CD14-positive monocyte (primary cell): ENCODE measurements at regions not wholly inside any gene's neighbourhood (a gene's known extent, or its start where the extent isn't known, plus 50 kb on each side); places are given as distances from the start of the nearest gene placed in this dataset.

Source experiments
- DNase-seq, 3 donors: peaks; one replicate each; pipeline ENCODE4 v3.0.0-alpha.2; 2011 to 2022
- H2AFZ ChIP-seq: 2 replicates; pipeline ENCODE4 v1.6.0; 2012; ENCODE audit warnings: mild to moderate bottlenecking, low read depth, low read length, inconsistent platforms; ENCODE audit not compliant: insufficient read depth, poor library complexity, severe bottlenecking
- H3K27ac ChIP-seq, 2 donors: 1 replicate in 1 of 2; 2 replicates in 1 of 2; pipeline ENCODE4 v1.5.1; 2012 to 2013; ENCODE audit warnings: low read length in 2 of 2, control low read depth in 1 of 2, inconsistent platforms in 1 of 2, low read depth in 1 of 2, mild to moderate bottlenecking in 1 of 2
- H3K27me3 ChIP-seq, 2 donors: one replicate each; pipeline versions ENCODE4 v1.6.0 to v1.6.1; 2011 to 2013; ENCODE audit warnings: low read length in 2 of 2; ENCODE audit not compliant: control insufficient read depth in 2 of 2, insufficient read depth in 2 of 2
- H3K36me3 ChIP-seq, 2 donors: replicated peaks in 1 of 2; 1 replicate in 1 of 2; 2 replicates in 1 of 2; pipeline versions ENCODE4 v1.5.1 to v1.6.1; 2012 to 2013; ENCODE audit warnings: low read length in 2 of 2, control low read depth in 1 of 2, inconsistent platforms in 1 of 2, mild to moderate bottlenecking in 1 of 2; ENCODE audit not compliant: insufficient read depth in 2 of 2, control insufficient read depth in 1 of 2
- H3K4me1 ChIP-seq, 2 donors: 1 replicate in 1 of 2; 2 replicates in 1 of 2; pipeline versions ENCODE4 v1.5.1 to v1.6.1; 2012 to 2013; ENCODE audit warnings: low read length in 2 of 2, control low read depth in 1 of 2, inconsistent platforms in 1 of 2, mild to moderate bottlenecking in 1 of 2, moderate library complexity in 1 of 2; ENCODE audit not compliant: insufficient read depth in 2 of 2, control insufficient read depth in 1 of 2
- H3K4me2 ChIP-seq: replicated peaks from 2 replicates; pipeline ENCODE3; 2012; ENCODE audit warnings: low read length, moderate library complexity, mild to moderate bottlenecking; ENCODE audit not compliant: poor library complexity, severe bottlenecking; ENCODE audit errors: extremely low read depth
- H3K4me3 ChIP-seq, 3 experiments: fragments of 200-600 bp in 1 of 3; sonication (generic) in 1 of 3; replicated peaks in 1 of 3; 1 replicate in 2 of 3; 2 replicates in 1 of 3; pipeline ENCODE4 v1.5.1; 2011 to 2013; ENCODE audit warnings: low read length in 3 of 3, mild to moderate bottlenecking in 3 of 3, control low read depth in 2 of 3, low read depth in 2 of 3, inconsistent platforms in 1 of 3, moderate library complexity in 1 of 3
- H3K79me2 ChIP-seq: 2 replicates; pipeline ENCODE4 v1.6.0; 2012; ENCODE audit warnings: mild to moderate bottlenecking, control low read depth, inconsistent platforms, low read length, moderate library complexity; ENCODE audit not compliant: insufficient read depth
- H3K9ac ChIP-seq: 2 replicates; pipeline ENCODE4 v1.6.0; 2017; ENCODE audit warnings: low read length, mild to moderate bottlenecking; ENCODE audit not compliant: insufficient read depth, poor library complexity, severe bottlenecking
- H3K9me3 ChIP-seq, 2 donors: replicated peaks in 1 of 2; 1 replicate in 1 of 2; 2 replicates in 1 of 2; pipeline versions ENCODE4 v1.5.1 to v1.6.1; 2012 to 2013; ENCODE audit warnings: low read length in 2 of 2, control low read depth in 1 of 2; ENCODE audit not compliant: control insufficient read depth in 1 of 2, insufficient read depth in 1 of 2
- H4K20me1 ChIP-seq: 2 replicates; pipeline ENCODE4 v1.6.0; 2012; ENCODE audit warnings: mild to moderate bottlenecking, low read length, control low read depth, moderate library complexity; ENCODE audit not compliant: insufficient read depth
- H3K27ac Mint-ChIP-seq, 7 donors: one replicate each; pipeline ENCODE4 v1.8.0; 2020; ENCODE audit warnings: mild to moderate bottlenecking in 7 of 7, mixed read lengths in 7 of 7, moderate library complexity in 6 of 7, inconsistent platforms in 2 of 7
- H3K27me3 Mint-ChIP-seq, 3 donors: one replicate each; pipeline ENCODE4 v1.8.0; 2021 to 2022; ENCODE audit warnings: low read depth in 3 of 3, mild to moderate bottlenecking in 3 of 3, mixed read lengths in 3 of 3, moderate library complexity in 3 of 3, inconsistent platforms in 1 of 3
- H3K36me3 Mint-ChIP-seq, 2 donors: one replicate each; pipeline ENCODE4 v1.8.0; 2020; ENCODE audit warnings: mixed read lengths in 2 of 2, inconsistent platforms in 1 of 2, mild to moderate bottlenecking in 1 of 2
- H3K4me1 Mint-ChIP-seq: one replicate; pipeline ENCODE4 v1.8.0; 2020; ENCODE audit warnings: mild to moderate bottlenecking, mixed read lengths
- H3K4me3 Mint-ChIP-seq, 2 donors: one replicate each; pipeline ENCODE4 v1.8.0; 2020; ENCODE audit warnings: mild to moderate bottlenecking in 2 of 2, mixed read lengths in 2 of 2, moderate library complexity in 1 of 2
- H3K9me3 Mint-ChIP-seq, 7 donors: one replicate each; pipeline ENCODE4 v1.8.0; 2020 to 2022; ENCODE audit warnings: mixed read lengths in 7 of 7, mild to moderate bottlenecking in 6 of 7, moderate library complexity in 6 of 7, inconsistent platforms in 2 of 7
- CTCF ChIP-seq: fragments of 200-600 bp; IDR thresholded peaks from one replicate; pipeline ENCODE4 v1.8.0; 2022; ENCODE audit warnings: antibody characterized with exemption, mild to moderate bottlenecking
- WGBS: methylation state at CpG from one replicate; pipeline ENCODE4 v1.1.5; 2013; ENCODE audit warnings: missing lambda C conversion rate; ENCODE audit not compliant: insufficient coverage; 5-methylcytosine and 5-hydroxymethylcytosine counted together
- intact Hi-C, 2 donors: fragments of 100-400 bp; cut with micrococcal nuclease; formaldehyde crosslinking; loops; one replicate each; pipeline versions ENCODE4 v1.15.0 to v1.15.1; 2023

- Histone ChIP-seq H4K20me1 (no peaks in the 10 kb centered on the region), H3K36me3 (no peaks in the 10 kb centered on the region), H3K27me3 (peaks cover 22 to 38% of the 10 kb centered on the region in 2 donors), H3K4me1 (no peaks in the 10 kb centered on the region), H3K79me2 (no peaks in the 10 kb centered on the region), H3K4me3 (no peak overlapping the region), H3K27ac (no peak overlapping the region), H3K4me2 (no peak overlapping the region), H2AFZ (no peak overlapping the region), H3K9me3 (peaks cover 5 to 13% of the 10 kb centered on the region in 2 donors), H3K9ac (no peak overlapping the region)
- Mint-ChIP-seq H3K4me3 (no peak overlapping the region), H3K4me1 (no peaks in the 10 kb centered on the region), H3K27ac (no peak overlapping the region), H3K36me3 (no peaks in the 10 kb centered on the region), H3K9me3 (peaks cover 5 to 25% (median 10%) of the 10 kb centered on the region in 7 donors), H3K27me3 (peaks cover 17 to 33% (median 24%) of the 10 kb centered on the region in 3 donors)
- no peak for TF ChIP-seq CTCF
- no peak for DNase-seq
- intact Hi-C loops = no loop called here
- WGBS = 69% methylated on average over 3 of the region's 4 CpGs
Measured at GRCh38 chr12:107832441-107832840, 57.9 kb downstream of the ASCL4 start.

- Histone ChIP-seq H2AFZ (no peak overlapping the region), H3K27me3 (peaks cover 55 to 96% of the 10 kb centered on the region in 2 donors), H3K27ac (no peak overlapping the region), H3K9ac (no peak overlapping the region), H3K36me3 (no peaks in the 10 kb centered on the region), H3K9me3 (peaks cover 0 to 11% of the 10 kb centered on the region in 2 donors), H3K79me2 (no peaks in the 10 kb centered on the region), H4K20me1 (no peaks in the 10 kb centered on the region), H3K4me3 (no peak overlapping the region), H3K4me1 (peaks cover 12 to 15% of the 10 kb centered on the region in 2 donors), H3K4me2 (no peak overlapping the region)
- no peak for TF ChIP-seq CTCF
- no peak for DNase-seq
- peaks cover 0 to 2% of the 10 kb centered on the region in 2 donors for H3K36me3 Mint-ChIP-seq
- H3K9me3 Mint-ChIP-seq = peaks cover 0 to 15% (median 0%) of the 10 kb centered on the region in 7 donors
- H3K4me1 Mint-ChIP-seq = peaks cover 7% of the 10 kb centered on the region
- H3K4me3 Mint-ChIP-seq = peak overlapping the region in 1 of 2 donors; percentile 27
- peaks cover 48 to 65% (median 54%) of the 10 kb centered on the region in 3 donors for H3K27me3 Mint-ChIP-seq
- intact Hi-C loops = no loop called here
- WGBS = 67% methylated on average over 1 of the region's 1 CpG
- H3K27ac Mint-ChIP-seq = no peak overlapping the region
Measured at GRCh38 chr12:107840186-107840585, 65.7 kb downstream of the ASCL4 start.
